Adrenal gland (tissue), 5 donors: ENCODE measurements at regions not wholly inside any gene's neighbourhood (a gene's known extent, or its start where the extent isn't known, plus 50 kb on each side); places are given as distances from the start of the nearest gene placed in this dataset.

ENCODE experiments used
- POLR2A ChIP-seq, 2 donors: fragments of 450-650 bp; IDR thresholded peaks; one replicate each; pipeline ENCODE4 v1.6.1; 2017; ENCODE audit warnings: antibody characterized with exemption in 2 of 2, mild to moderate bottlenecking in 2 of 2, moderate library complexity in 1 of 2
- TF ChIP-seq, protein P1 (sequence below), 6 experiments: fragments of 450-650 bp in 4 of 6; fragments of 200-600 bp in 2 of 6; sonication (generic) in 1 of 6; IDR thresholded peaks; 1 replicate in 5 of 6; 2 replicates in 1 of 6; pipeline versions ENCODE4 v1.5.1 to v1.8.0; 2016 to 2021; ENCODE audit warnings: antibody characterized with exemption in 6 of 6, mild to moderate bottlenecking in 2 of 6, moderate library complexity in 1 of 6
- donor health status: DM: no; HTN: no; CAD: no.

DNA sequence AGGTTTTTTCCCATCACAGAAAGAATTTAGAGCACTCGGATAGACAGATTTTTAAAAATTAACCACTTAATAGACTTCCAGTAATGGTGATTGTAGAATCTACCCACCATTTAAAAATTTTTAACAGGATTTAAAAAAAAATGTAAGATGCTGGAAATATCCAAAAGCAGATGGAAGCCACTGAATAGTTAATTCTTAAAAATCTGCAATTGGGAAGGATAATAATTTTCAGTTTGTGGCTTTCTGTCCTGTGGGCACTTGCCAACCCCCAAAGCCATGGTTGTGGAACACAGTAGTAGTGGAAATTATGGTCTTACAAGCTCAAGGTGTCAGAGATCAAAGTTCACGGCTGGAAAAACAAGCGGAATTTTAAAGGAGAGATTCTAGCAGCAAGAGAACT is 101.0 kb upstream of the SP4 start:
- TF ChIP-seq, protein P1, sequence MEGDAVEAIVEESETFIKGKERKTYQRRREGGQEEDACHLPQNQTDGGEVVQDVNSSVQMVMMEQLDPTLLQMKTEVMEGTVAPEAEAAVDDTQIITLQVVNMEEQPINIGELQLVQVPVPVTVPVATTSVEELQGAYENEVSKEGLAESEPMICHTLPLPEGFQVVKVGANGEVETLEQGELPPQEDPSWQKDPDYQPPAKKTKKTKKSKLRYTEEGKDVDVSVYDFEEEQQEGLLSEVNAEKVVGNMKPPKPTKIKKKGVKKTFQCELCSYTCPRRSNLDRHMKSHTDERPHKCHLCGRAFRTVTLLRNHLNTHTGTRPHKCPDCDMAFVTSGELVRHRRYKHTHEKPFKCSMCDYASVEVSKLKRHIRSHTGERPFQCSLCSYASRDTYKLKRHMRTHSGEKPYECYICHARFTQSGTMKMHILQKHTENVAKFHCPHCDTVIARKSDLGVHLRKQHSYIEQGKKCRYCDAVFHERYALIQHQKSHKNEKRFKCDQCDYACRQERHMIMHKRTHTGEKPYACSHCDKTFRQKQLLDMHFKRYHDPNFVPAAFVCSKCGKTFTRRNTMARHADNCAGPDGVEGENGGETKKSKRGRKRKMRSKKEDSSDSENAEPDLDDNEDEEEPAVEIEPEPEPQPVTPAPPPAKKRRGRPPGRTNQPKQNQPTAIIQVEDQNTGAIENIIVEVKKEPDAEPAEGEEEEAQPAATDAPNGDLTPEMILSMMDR (IDR thresholded peaks at IDR 0.05): no peak
- no peak for TF ChIP-seq POLR2A (IDR thresholded peaks at IDR 0.05)
